Trophoblast cell (in vitro differentiated cells and primary cell): ENCODE measurements at regions not wholly inside any gene's neighbourhood (a gene's known extent, or its start where the extent isn't known, plus 50 kb on each side); places are given as distances from the start of the nearest gene placed in this dataset.

Experiments
- DNase-seq, 2 donors: peaks; one replicate each; pipeline ENCODE4 v3.0.0-alpha.2; 2016
- H2AFZ ChIP-seq: 2 replicates; pipeline ENCODE4 v1.6.1; 2013; ENCODE audit warnings: low read length, moderate library complexity, mild to moderate bottlenecking; ENCODE audit not compliant: insufficient read depth, poor library complexity
- H2AK5ac ChIP-seq: 2 replicates; pipeline ENCODE4 v1.6.1; 2013; ENCODE audit warnings: mild to moderate bottlenecking, low read length
- H2BK120ac ChIP-seq: 2 replicates; pipeline ENCODE4 v1.6.1; 2013; ENCODE audit warnings: low read length, mild to moderate bottlenecking, moderate library complexity; ENCODE audit not compliant: insufficient read depth, poor library complexity
- H2BK12ac ChIP-seq: 2 replicates; pipeline ENCODE4 v1.6.1; 2013; ENCODE audit warnings: mild to moderate bottlenecking, low read length, moderate library complexity
- H2BK5ac ChIP-seq: 2 replicates; pipeline ENCODE4 v1.6.1; 2013; ENCODE audit warnings: low read length, low read depth, moderate library complexity, mild to moderate bottlenecking; ENCODE audit not compliant: poor library complexity
- H3K14ac ChIP-seq: 2 replicates; pipeline ENCODE4 v1.6.1; 2013; ENCODE audit warnings: mild to moderate bottlenecking, low read length
- H3K18ac ChIP-seq: 2 replicates; pipeline ENCODE4 v1.6.1; 2013; ENCODE audit warnings: mild to moderate bottlenecking, low read length
- H3K23ac ChIP-seq: 2 replicates; pipeline ENCODE4 v1.6.1; 2013; ENCODE audit warnings: low read length
- H3K27ac ChIP-seq: 2 replicates; pipeline ENCODE4 v1.5.1; 2013; ENCODE audit warnings: low read depth, mild to moderate bottlenecking, inconsistent platforms, low read length, moderate library complexity
- H3K27me3 ChIP-seq: 2 replicates; pipeline ENCODE4 v1.6.1; 2013; ENCODE audit warnings: inconsistent platforms, mild to moderate bottlenecking, low read length, moderate library complexity; ENCODE audit not compliant: insufficient read depth
- H3K36me3 ChIP-seq, 2 experiments: 1 replicate in 1 of 2; 2 replicates in 1 of 2; pipeline ENCODE4 v1.6.1; 2013; ENCODE audit warnings: low read length in 2 of 2, mild to moderate bottlenecking in 2 of 2, moderate library complexity in 1 of 2; ENCODE audit not compliant: insufficient read depth in 2 of 2, control insufficient read depth in 1 of 2
- H3K4ac ChIP-seq: 2 replicates; pipeline ENCODE4 v1.6.1; 2013; ENCODE audit warnings: low read depth, mild to moderate bottlenecking, low read length, moderate library complexity
- H3K4me1 ChIP-seq, 2 experiments: 1 replicate in 1 of 2; 2 replicates in 1 of 2; pipeline ENCODE4 v1.6.1; 2013; ENCODE audit warnings: low read length in 2 of 2, mild to moderate bottlenecking in 2 of 2, moderate library complexity in 1 of 2; ENCODE audit not compliant: insufficient read depth in 2 of 2, control insufficient read depth in 1 of 2
- H3K4me2 ChIP-seq: 2 replicates; pipeline ENCODE4 v1.6.1; 2013; ENCODE audit warnings: inconsistent platforms, mild to moderate bottlenecking, low read length, moderate library complexity
- H3K4me3 ChIP-seq: 2 replicates; pipeline ENCODE4 v1.5.1; 2013; ENCODE audit warnings: mild to moderate bottlenecking, low read depth, low read length, inconsistent platforms
- H3K79me1 ChIP-seq: one replicate; pipeline ENCODE4 v1.6.1; 2013; ENCODE audit warnings: low read length
- H3K79me2 ChIP-seq: 2 replicates; pipeline ENCODE4 v1.6.1; 2013; ENCODE audit warnings: low read length, mild to moderate bottlenecking; ENCODE audit not compliant: control insufficient read depth, insufficient read depth, poor library complexity
- H3K9ac ChIP-seq: 2 replicates; pipeline ENCODE4 v1.6.1; 2013; ENCODE audit warnings: mild to moderate bottlenecking, low read length
- H3K9me3 ChIP-seq: 2 replicates; pipeline ENCODE4 v1.6.1; 2013; ENCODE audit warnings: low read depth, mild to moderate bottlenecking, control low read depth, inconsistent platforms, low read length; ENCODE audit not compliant: insufficient read depth
- H4K12ac ChIP-seq: 2 replicates; pipeline ENCODE4 v1.6.1; 2013; ENCODE audit warnings: low read depth, mild to moderate bottlenecking, low read length, moderate library complexity
- H4K8ac ChIP-seq: 2 replicates; pipeline ENCODE4 v1.6.1; 2013; ENCODE audit warnings: low read depth, mild to moderate bottlenecking, low read length, moderate library complexity
- H4K91ac ChIP-seq: one replicate; pipeline ENCODE4 v1.6.1; 2013; ENCODE audit warnings: low read depth, mild to moderate bottlenecking, low read length, moderate library complexity
- WGBS: extraction: QIAGEN DNeasy Blood & Tissue Kit; methylation state at CpG from one replicate; pipeline ENCODE4 v1.1.7; 2013; ENCODE audit warnings: missing lambda C conversion rate; ENCODE audit not compliant: insufficient read length, insufficient coverage; ENCODE audit errors: extremely low coverage; 5-methylcytosine and 5-hydroxymethylcytosine counted together

GRCh38 chr6:145329257-145329656 lies 406.1 kb downstream of the EPM2A start:
- H2AFZ ChIP-seq = no peak overlapping the region
- WGBS = no CpG with 5 or more reads among the region's 3 CpGs
- peaks cover 2% of the 10 kb centered on the region in 2 experiments for H3K4me1 ChIP-seq

GRCh38 chr6:145331066-145331465 lies 404.3 kb downstream of the EPM2A start:
- DNase-seq = no peak
- Histone ChIP-seq H3K14ac (no peak overlapping the region), H3K27me3 (no peaks in the 10 kb centered on the region), H2AFZ (no peak overlapping the region), H4K8ac (no peak overlapping the region), H3K79me1 (no peaks in the 10 kb centered on the region), H4K91ac (no peak overlapping the region), H2AK5ac (no peak overlapping the region), H3K4me1 (peaks cover 2% of the 10 kb centered on the region in 2 experiments), H2BK5ac (no peak overlapping the region), H2BK12ac (no peak overlapping the region), H3K79me2 (no peaks in the 10 kb centered on the region), H3K4me2 (no peak overlapping the region), H3K9ac (no peak overlapping the region), H3K4me3 (no peak overlapping the region), H3K18ac (no peak overlapping the region), H3K23ac (no peak overlapping the region), H3K4ac (no peak overlapping the region), H3K36me3 (no peaks in the 10 kb centered on the region), H2BK120ac (no peak overlapping the region), H3K27ac (no peak overlapping the region), H4K12ac (no peak overlapping the region), H3K9me3 (no peaks in the 10 kb centered on the region)
- WGBS = no CpG with 5 or more reads among the region's 4 CpGs

More at GRCh38 chr6:145329257-145329656, 406.1 kb downstream of the EPM2A start:
- Histone ChIP-seq H2BK5ac (no peak overlapping the region), H2BK12ac (no peak overlapping the region), H3K27me3 (no peaks in the 10 kb centered on the region), H3K79me2 (no peaks in the 10 kb centered on the region), H3K23ac (no peak overlapping the region), H3K18ac (no peak overlapping the region), H2AK5ac (no peak overlapping the region), H3K79me1 (no peaks in the 10 kb centered on the region), H3K9me3 (no peaks in the 10 kb centered on the region), H3K27ac (no peak overlapping the region), H3K4me2 (no peak overlapping the region), H3K9ac (no peak overlapping the region), H3K4me3 (no peak overlapping the region), H3K4ac (no peak overlapping the region), H4K12ac (no peak overlapping the region), H2BK120ac (no peak overlapping the region), H4K91ac (no peak overlapping the region), H4K8ac (no peak overlapping the region), H3K14ac (no peak overlapping the region), H3K36me3 (no peaks in the 10 kb centered on the region)
- no peak for DNase-seq

GRCh38 chr6:145332011-145332410 lies 403.3 kb downstream of the EPM2A start:
- H2BK120ac ChIP-seq = no peak overlapping the region
- DNase-seq = peak; percentile 20 to 58

GRCh38 chr6:145336119-145336518 lies 399.2 kb downstream of the EPM2A start:
- no peak overlapping the region for H2BK5ac ChIP-seq
- H3K4me2 ChIP-seq = no peak overlapping the region
- H2BK120ac ChIP-seq = no peak overlapping the region
- H3K9ac ChIP-seq = no peak overlapping the region
- H3K4me3 ChIP-seq = no peak overlapping the region
- H3K18ac ChIP-seq = no peak overlapping the region
- H4K8ac ChIP-seq = no peak overlapping the region
- no peak overlapping the region for H3K23ac ChIP-seq
- H4K91ac ChIP-seq = no peak overlapping the region
- no peaks in the 10 kb centered on the region for H3K27me3 ChIP-seq
- no peak overlapping the region for H2BK12ac ChIP-seq
- H4K12ac ChIP-seq = no peak overlapping the region
- H3K79me2 ChIP-seq = no peaks in the 10 kb centered on the region
- no peak overlapping the region for H3K27ac ChIP-seq
- no peaks in the 10 kb centered on the region for H3K9me3 ChIP-seq
- no CpG with 5 or more reads among the region's 4 CpGs for WGBS
- no peaks in the 10 kb centered on the region for H3K4me1 ChIP-seq
- no peak for DNase-seq
- H2AFZ ChIP-seq = no peak overlapping the region
- no peaks in the 10 kb centered on the region for H3K36me3 ChIP-seq
- H3K79me1 ChIP-seq = no peaks in the 10 kb centered on the region
- no peak overlapping the region for H3K14ac ChIP-seq
- H2AK5ac ChIP-seq = no peak overlapping the region
- H3K4ac ChIP-seq = no peak overlapping the region

More at GRCh38 chr6:145332011-145332410, 403.3 kb downstream of the EPM2A start:
- Histone ChIP-seq H4K12ac (no peak overlapping the region), H3K23ac (no peak overlapping the region), H3K14ac (no peak overlapping the region), H3K4ac (no peak overlapping the region), H3K18ac (no peak overlapping the region), H3K79me2 (no peaks in the 10 kb centered on the region), H3K27ac (no peak overlapping the region), H3K9ac (no peak overlapping the region), H4K8ac (no peak overlapping the region), H3K9me3 (no peaks in the 10 kb centered on the region), H3K4me2 (no peak overlapping the region), H2AK5ac (no peak overlapping the region), H3K4me1 (peaks cover 2% of the 10 kb centered on the region in 2 experiments), H2BK12ac (no peak overlapping the region), H4K91ac (no peak overlapping the region), H3K4me3 (no peak overlapping the region), H3K27me3 (no peaks in the 10 kb centered on the region), H2AFZ (no peak overlapping the region), H3K36me3 (no peaks in the 10 kb centered on the region), H3K79me1 (no peaks in the 10 kb centered on the region), H2BK5ac (no peak overlapping the region)
- no CpG with 5 or more reads among the region's 2 CpGs for WGBS
